ENCODE measurements at regions not wholly inside any gene's neighbourhood (a gene's known extent, or its start where the extent isn't known, plus 50 kb on each side); places are given as distances from the start of the nearest gene placed in this dataset.

GRCh38 chr2:105486762-105487141 is 87.9 kb upstream of the FHL2 start:
- TF ChIP-seq POU5F1 (IDR thresholded peaks at IDR 0.05; ENCODE audit: low read depth, low read length) (no peak), RBBP5 (IDR thresholded peaks at IDR 0.05; ENCODE audit: borderline replicate concordance, low read depth, low read length) (no peak), USF2 (IDR thresholded peaks at IDR 0.05; ENCODE audit: low read length) (no peak), ATF3 (IDR thresholded peaks at IDR 0.05; ENCODE audit: insufficient read depth, low read depth, low read length) (no peak), CTCF (IDR thresholded peaks at IDR 0.05; ENCODE audit: control extremely low read depth in 1 of 3, insufficient read depth in 1 of 3, low read depth in 1 of 3, low read length in 3 of 3) (no peak), MAX (IDR thresholded peaks at IDR 0.05) (no peak), BRCA1 (IDR thresholded peaks at IDR 0.05; ENCODE audit: low read depth, low read length) (no peak), EP300 (IDR thresholded peaks at IDR 0.05; ENCODE audit: borderline replicate concordance in 1 of 2, low read depth in 2 of 2, low read length in 2 of 2) (no peak), E2F6 (IDR thresholded peaks at IDR 0.05) (no peak), JUND (IDR thresholded peaks at IDR 0.05; ENCODE audit: low read length) (no peak), PHF8 (conservative IDR thresholded peaks at IDR 0.05; ENCODE audit: low read depth, low read length) (no peak), POLR2AphosphoS5 (IDR thresholded peaks at IDR 0.05; ENCODE audit: low read depth, low read length) (no peak), KDM1A (IDR thresholded peaks at IDR 0.05; ENCODE audit: borderline replicate concordance, low read length) (no peak)
